ENCODE measurements at regions not wholly inside any gene's neighbourhood (a gene's known extent, or its start where the extent isn't known, plus 50 kb on each side); places are given as distances from the start of the nearest gene placed in this dataset.

DNA sequence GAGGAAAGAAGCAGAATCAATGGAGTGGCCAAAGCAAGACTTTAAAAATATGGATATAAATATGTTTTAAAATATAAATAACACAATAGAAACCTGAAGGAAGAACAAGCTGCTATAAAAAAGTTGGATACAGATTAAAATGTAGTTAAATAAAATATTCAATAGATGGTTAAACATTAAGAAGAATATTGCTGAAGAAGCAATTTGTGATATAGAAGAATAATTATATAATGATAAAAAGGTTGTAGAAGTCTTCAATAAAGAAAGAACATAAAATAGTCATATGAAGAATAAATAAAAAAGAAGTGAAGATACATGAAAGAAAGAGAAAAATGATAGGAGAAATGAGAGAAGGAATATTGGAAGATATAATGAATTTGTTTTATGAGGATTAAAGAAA, 392.0 kb downstream of the DSC3 start:
- TF ChIP-seq, protein P1, sequence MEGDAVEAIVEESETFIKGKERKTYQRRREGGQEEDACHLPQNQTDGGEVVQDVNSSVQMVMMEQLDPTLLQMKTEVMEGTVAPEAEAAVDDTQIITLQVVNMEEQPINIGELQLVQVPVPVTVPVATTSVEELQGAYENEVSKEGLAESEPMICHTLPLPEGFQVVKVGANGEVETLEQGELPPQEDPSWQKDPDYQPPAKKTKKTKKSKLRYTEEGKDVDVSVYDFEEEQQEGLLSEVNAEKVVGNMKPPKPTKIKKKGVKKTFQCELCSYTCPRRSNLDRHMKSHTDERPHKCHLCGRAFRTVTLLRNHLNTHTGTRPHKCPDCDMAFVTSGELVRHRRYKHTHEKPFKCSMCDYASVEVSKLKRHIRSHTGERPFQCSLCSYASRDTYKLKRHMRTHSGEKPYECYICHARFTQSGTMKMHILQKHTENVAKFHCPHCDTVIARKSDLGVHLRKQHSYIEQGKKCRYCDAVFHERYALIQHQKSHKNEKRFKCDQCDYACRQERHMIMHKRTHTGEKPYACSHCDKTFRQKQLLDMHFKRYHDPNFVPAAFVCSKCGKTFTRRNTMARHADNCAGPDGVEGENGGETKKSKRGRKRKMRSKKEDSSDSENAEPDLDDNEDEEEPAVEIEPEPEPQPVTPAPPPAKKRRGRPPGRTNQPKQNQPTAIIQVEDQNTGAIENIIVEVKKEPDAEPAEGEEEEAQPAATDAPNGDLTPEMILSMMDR (IDR thresholded peaks at IDR 0.05), result no peak
- no peak for TF ChIP-seq EP300 (IDR thresholded peaks at IDR 0.05)
- TF ChIP-seq POLR2A (IDR thresholded peaks at IDR 0.05), result no peak
- no peak for TF ChIP-seq POLR2AphosphoS5 (IDR thresholded peaks at IDR 0.05)
